Middle frontal gyrus (tissue), 1 donor: ENCODE measurements at regions not wholly inside any gene's neighbourhood (a gene's known extent, or its start where the extent isn't known, plus 50 kb on each side); places are given as distances from the start of the nearest gene placed in this dataset.
A peak's percentile ranks its signal among the peaks of the same experiment; 100 is the strongest.
"Not testable (repeated sequence)": the region's sequence is repeated elsewhere in the genome, so short reads cannot be mapped to it uniquely, and the experiment has no call there.

Experiments used
- DNase-seq: peaks from one replicate; pipeline ENCODE4 v3.0.0-alpha.2; 2015; ENCODE audit warnings: low spot score; ENCODE audit errors: extremely low spot score

DNA sequence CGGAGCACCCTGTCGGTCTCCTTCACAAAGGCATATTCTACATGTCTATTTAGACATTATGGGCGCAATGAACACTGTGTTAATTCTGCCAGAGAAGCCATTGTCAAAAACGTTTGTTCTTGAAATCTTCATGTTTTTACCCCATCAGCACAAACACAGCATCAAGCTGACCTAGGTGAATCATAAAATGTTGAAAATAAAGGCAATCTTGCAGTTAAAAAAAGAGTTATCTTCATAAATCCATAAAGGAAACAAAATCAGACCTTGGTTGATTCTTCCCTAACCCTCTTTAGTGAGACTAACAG is 154.9 kb downstream of the DIO2 start:
- DNase-seq: no peak

GRCh38 chr14:80055667-80056496 is 155.4 kb downstream of the DIO2 start:
- DNase-seq: peak; percentile 33

DNA sequence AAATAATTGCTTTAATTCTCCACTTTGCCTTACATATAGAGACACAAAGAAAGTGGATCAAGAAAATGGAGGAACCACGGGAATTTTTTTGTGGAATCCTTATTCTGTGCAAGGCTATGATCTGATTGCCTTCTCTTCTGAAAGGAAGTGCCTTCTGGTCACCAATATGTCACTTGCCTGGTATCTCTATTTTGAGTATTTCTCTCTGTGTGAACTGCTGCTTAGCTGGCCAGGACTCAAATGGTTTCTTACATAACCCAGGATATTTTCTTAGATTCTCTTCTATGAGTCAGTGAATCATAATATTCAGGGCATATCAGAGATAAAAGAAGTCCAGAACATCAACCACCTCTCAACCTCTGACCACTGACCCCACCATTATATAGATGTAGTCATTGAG is 156.1 kb downstream of the DIO2 start:
- DNase-seq: no peak

GRCh38 chr14:80054020-80054419 is 157.3 kb downstream of the DIO2 start:
- DNase-seq: no peak

DNA sequence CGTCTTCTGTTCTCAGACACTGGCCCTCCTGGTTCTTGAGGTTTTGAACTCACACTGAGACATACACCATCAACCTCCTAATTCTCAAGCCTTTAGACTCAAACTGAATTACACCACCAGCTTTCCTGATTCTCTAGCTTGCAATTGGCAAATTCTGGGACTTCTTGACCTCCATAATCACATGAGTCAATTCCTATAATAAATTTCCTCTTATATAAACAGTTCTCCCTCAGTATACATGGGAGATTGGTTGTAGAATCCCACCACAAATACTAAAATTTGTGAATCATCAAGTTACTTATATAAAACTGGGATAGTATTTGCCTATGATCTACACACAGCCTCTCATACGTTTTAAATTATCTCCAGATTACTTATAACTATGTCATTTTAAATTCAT is 162.2 kb downstream of the DIO2 start:
- DNase-seq: no peak

DNA sequence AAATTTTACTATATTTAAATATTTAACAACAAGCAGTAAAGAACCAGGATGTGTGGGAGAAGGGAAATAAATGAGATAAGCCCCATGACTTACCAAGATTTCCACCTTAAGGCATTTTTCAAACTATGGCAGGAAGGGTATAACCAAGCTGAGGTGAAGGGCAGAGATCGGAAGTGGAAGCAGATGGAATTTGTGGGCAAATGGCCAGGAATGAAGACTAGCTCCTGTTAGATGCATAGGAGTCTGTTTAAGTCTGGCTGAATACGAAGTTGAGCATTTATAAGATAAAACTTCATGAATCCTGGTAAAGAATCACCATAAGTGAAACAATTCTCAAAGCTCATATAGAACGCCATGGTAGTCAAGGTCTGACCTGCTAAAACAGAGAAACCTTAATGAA is 163.5 kb downstream of the DIO2 start:
- no peak for DNase-seq

GRCh38 chr14:80037349-80037748 is 174.0 kb downstream of the DIO2 start:
- DNase-seq: no peak

DNA sequence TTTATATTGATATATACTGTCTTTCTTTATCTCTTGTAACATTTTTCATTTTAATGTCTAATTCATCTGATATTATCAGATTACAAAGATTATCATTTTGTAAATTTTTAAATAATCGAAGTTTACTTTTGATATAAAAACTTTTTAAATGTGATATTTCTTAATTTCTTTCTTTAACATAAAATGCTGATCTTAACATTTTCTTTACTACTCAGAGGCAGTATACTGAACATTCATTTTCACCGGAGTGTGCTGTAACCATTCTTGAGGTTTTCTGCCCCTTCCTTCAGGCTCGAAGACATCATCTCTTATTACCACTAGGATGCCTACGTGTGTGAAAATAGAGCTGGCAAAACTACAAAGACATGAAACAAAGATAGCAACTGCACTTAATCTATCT is 186.9 kb downstream of the DIO2 start:
- DNase-seq: no peak

DNA sequence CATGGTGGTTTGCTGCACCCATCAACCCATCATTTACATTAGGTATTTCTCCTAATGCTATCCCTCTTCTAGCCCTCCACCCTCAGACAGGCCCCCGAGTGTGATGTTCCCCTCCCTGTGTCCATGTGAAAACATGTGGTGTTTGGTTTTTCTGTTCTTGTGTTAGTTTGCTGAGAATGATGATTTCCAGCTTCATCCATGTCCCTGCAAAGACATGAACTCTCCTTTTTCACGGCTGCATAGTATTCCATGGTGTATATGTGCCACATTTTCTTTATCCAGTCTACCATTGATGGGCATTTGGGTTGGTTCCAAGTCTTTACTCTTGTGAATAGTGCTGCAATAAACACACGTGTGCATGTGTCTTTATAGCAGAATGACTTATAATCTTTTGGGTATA is 192.8 kb downstream of the DIO2 start:
- not testable (repeated sequence) for DNase-seq

DNA sequence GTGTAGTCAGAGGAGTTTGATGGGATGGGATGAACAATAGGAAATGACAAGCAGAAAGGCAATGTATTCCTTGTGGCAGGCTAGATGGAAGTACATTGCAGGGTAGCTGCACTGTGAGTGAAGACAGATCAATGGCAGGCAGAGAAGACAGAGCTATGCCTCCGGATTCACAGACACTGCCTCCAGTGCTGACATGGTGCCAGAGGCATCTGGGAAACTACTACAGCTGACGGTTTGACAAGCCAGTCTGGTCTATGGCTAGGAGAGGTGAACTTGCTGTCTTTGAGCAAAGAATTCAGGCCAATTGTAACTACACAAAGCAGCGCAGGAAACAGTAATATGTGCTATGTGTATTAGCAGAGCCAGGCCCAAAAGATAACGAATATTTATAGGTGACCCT is 193.5 kb downstream of the DIO2 start:
- no peak for DNase-seq

- DNase-seq: not testable (repeated sequence)
Measured at GRCh38 chr14:80010245-80010644, 201.1 kb downstream of the DIO2 start.

GRCh38 chr14:80005561-80005960 is 205.7 kb downstream of the DIO2 start:
- DNase-seq: no peak

GRCh38 chr14:80004871-80005270 is 206.4 kb downstream of the DIO2 start:
- no peak for DNase-seq

DNA sequence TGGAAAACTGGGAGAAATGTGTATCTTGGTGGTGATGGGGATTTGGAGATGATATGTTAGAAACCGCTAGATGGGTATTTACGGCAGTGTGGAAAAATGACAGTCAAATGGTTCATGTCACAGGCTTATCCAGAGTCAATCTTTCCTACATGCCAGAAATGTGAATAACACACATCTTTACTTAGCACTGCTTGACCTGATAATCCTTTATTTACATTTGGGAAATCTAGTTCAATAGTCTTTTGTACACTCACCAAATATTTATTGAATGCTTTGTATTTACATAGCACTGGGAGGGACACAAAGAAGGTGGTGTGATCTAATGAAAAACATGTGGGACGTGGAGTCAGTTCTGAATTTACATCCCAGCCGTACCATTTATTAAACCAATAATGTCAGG is 208.2 kb downstream of the DIO2 start:
- DNase-seq: no peak

GRCh38 chr14:79997509-79998208 is 213.6 kb downstream of the DIO2 start:
- no peak for DNase-seq

GRCh38 chr14:79992407-79993198 is 218.7 kb downstream of the DIO2 start:
- no peak for DNase-seq

- no peak for DNase-seq
Measured at GRCh38 chr14:79991866-79992265, 219.4 kb downstream of the DIO2 start.

GRCh38 chr14:79989990-79990389 is 221.3 kb downstream of the DIO2 start:
- DNase-seq: no peak

DNA sequence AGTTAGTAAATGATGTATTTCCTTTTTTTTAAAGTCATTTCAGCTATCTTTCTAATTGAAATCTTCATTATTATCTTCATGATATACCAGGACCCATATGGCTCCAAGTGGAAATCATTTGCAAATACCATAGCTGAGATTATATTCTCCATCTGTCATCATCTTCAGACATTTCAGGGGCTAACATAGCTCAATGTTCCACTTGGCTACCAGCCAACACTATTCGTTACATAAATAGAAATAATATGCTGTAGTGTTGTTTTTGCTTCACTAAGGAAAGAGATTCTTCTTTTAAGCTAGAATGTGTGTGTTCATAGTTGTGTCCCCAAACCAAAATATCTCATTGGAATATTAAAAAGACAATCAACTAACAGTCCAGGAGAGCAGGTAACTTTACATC is 225.1 kb downstream of the DIO2 start:
- DNase-seq: no peak

DNA sequence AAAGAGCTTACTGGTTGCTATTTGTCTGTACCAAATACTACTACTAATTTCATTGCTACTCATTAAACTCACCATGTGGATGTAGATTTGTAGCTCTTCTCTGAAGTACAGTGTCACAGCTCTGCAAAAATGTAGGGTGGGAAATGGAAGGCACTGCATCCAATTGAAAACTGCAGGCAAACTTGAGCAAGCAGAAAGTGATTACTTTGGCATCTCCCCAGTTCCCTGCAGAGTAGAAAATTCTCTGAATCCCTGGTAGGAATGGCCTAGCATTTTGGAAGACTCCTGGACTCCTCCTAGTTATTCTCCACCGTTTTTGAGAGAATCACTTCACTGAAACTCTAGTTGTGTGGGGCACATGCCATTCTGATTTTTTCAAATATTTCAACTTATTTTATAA is 239.1 kb downstream of the DIO2 start:
- no peak for DNase-seq

GRCh38 chr14:79971330-79971729 is 240.0 kb downstream of the DIO2 start:
- DNase-seq: no peak

DNA sequence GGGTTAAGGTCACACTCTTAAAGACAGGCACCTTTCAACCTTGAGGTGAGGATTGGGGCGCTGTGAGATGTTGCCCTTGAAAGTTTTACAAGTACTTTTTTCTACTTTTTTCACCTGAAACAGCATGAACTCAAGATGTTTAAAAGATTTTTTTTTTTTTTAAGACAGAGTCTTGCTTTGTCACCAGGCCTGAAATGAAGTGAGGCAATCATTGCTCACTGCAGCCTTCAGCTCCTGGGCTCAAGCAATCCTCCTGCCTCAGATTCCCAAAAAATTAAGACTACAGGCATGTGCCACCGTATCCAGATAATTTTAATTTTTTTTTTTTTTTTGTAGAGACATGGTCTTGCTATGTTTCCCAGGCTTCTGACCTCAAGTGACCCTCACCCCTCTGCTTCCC is 243.9 kb downstream of the DIO2 start:
- no peak for DNase-seq
